H1 (cell line): ENCODE measurements at regions not wholly inside any gene's neighbourhood (a gene's known extent, or its start where the extent isn't known, plus 50 kb on each side); places are given as distances from the start of the nearest gene placed in this dataset.

ENCODE experiments used
- CTCF ChIA-PET: fragments of 300-600 bp; sonication (Branson Sonifier 250); formaldehyde crosslinking; loops from one replicate; lab custom pipeline; 2021; ENCODE audit not compliant: partially characterized antibody; lab: Charles Lee
- POLR2A ChIA-PET: fragments of 300-600 bp; sonication (Branson Sonifier 250); formaldehyde crosslinking; loops from one replicate; lab custom pipeline; 2021; ENCODE audit warnings: inconsistent platforms; ENCODE audit not compliant: partially characterized antibody; lab: Charles Lee
- DNase-seq, 2 experiments: peaks; one replicate each; pipeline versions ENCODE4 v3.0.0 to v3.0.0-alpha.2; 2010 to 2022; ENCODE audit warnings: low spot score in 2 of 2, low read depth in 1 of 2, mixed read lengths in 1 of 2
- FAIRE-seq: peaks from 2 replicates; lab custom pipeline; 2011; peaks lifted over from hg19 to GRCh38; lab: Jason Lieb, UNC
- H2AFZ ChIP-seq: 2 replicates; pipeline ENCODE4 v1.8.1; 2012; ENCODE audit warnings: low read length, inconsistent platforms
- H2AK5ac ChIP-seq: 2 replicates; pipeline ENCODE4 v1.6.1; 2013; ENCODE audit warnings: low read depth, low read length
- H2BK120ac ChIP-seq: replicated peaks from 2 replicates; pipeline ENCODE3; 2013; ENCODE audit warnings: low read depth, low read length, inconsistent platforms
- H2BK12ac ChIP-seq: 2 replicates; pipeline ENCODE4 v1.6.1; 2013; ENCODE audit warnings: low read depth, low read length
- H2BK15ac ChIP-seq: 2 replicates; pipeline ENCODE4 v1.6.1; 2013; ENCODE audit warnings: low read length
- H2BK20ac ChIP-seq: 2 replicates; pipeline ENCODE4 v1.6.1; 2013; ENCODE audit warnings: low read length
- H2BK5ac ChIP-seq: 2 replicates; pipeline ENCODE4 v1.6.1; 2013; ENCODE audit warnings: low read depth, low read length
- H3K14ac ChIP-seq: 2 replicates; pipeline ENCODE4 v1.6.1; 2013; ENCODE audit warnings: inconsistent platforms; ENCODE audit not compliant: insufficient read length
- H3K18ac ChIP-seq: 2 replicates; pipeline ENCODE4 v1.6.1; 2013; ENCODE audit warnings: low read length; ENCODE audit errors: extremely low read depth
- H3K23ac ChIP-seq: 2 replicates; pipeline ENCODE4 v1.6.1; 2013; ENCODE audit warnings: inconsistent platforms; ENCODE audit not compliant: insufficient read length
- H3K23me2 ChIP-seq: 2 replicates; pipeline ENCODE4 v1.6.1; 2013; ENCODE audit warnings: low read depth, low read length
- H3K27ac ChIP-seq: 2 replicates; pipeline ENCODE4 v1.6.1; 2011; ENCODE audit warnings: low read depth, low read length, inconsistent platforms
- H3K27me3 ChIP-seq, 4 experiments: replicated peaks in 1 of 4; 1 replicate in 1 of 4; 2 replicates in 3 of 4; pipeline versions ENCODE4 v1.6.1 to v1.8.1; 2011 to 2013; ENCODE audit warnings: low read length in 3 of 4, mild to moderate bottlenecking in 3 of 4, inconsistent platforms in 2 of 4, mixed read lengths in 2 of 4, moderate library complexity in 1 of 4; ENCODE audit not compliant: control insufficient read depth in 3 of 4, insufficient read depth in 3 of 4; ENCODE audit errors: extremely low read depth in 1 of 4
- H3K36me3 ChIP-seq, 4 experiments: 2 replicates each; pipeline versions ENCODE4 v1.6.1 to v1.8.1; 2011 to 2013; ENCODE audit warnings: mild to moderate bottlenecking in 4 of 4, low read length in 3 of 4, moderate library complexity in 2 of 4, control low read depth in 1 of 4, inconsistent platforms in 1 of 4; ENCODE audit not compliant: insufficient read depth in 4 of 4, control insufficient read depth in 2 of 4
- H3K4ac ChIP-seq: replicated peaks from 2 replicates; pipeline ENCODE3; 2013; ENCODE audit warnings: low read length, low read depth, mixed read lengths, inconsistent platforms; ENCODE audit not compliant: insufficient read length
- H3K4me1 ChIP-seq, 4 experiments: replicated peaks in 1 of 4; 1 replicate in 1 of 4; 2 replicates in 3 of 4; pipeline versions ENCODE4 v1.6.1 to v1.8.1; 2011 to 2013; ENCODE audit warnings: low read length in 3 of 4, inconsistent platforms in 2 of 4, mixed read lengths in 1 of 4; ENCODE audit not compliant: insufficient read depth in 4 of 4, control insufficient read depth in 3 of 4
- H3K4me2 ChIP-seq, 2 experiments: 2 replicates each; pipeline versions ENCODE4 v1.6.1 to v1.8.1; 2011 to 2013; ENCODE audit warnings: low read depth in 2 of 2, low read length in 2 of 2, control low read depth in 1 of 2, inconsistent platforms in 1 of 2, mild to moderate bottlenecking in 1 of 2; ENCODE audit not compliant: insufficient read depth in 1 of 2
- H3K4me3 ChIP-seq, 4 experiments: fragments of 200-600, 300-600 bp in 1 of 4; sonication (generic), shearing (Covaris generic), sonication (Bioruptor Twin) in 1 of 4; 2 replicates each; pipeline versions ENCODE4 v1.5.1 to v1.8.1; 2011 to 2016; ENCODE audit warnings: low read length in 4 of 4, low read depth in 3 of 4, control low read depth in 2 of 4, inconsistent platforms in 2 of 4, mild to moderate bottlenecking in 2 of 4, mixed read lengths in 1 of 4, moderate library complexity in 1 of 4; ENCODE audit not compliant: insufficient read depth in 2 of 4; ENCODE audit errors: extremely low read depth in 1 of 4
- H3K56ac ChIP-seq: replicated peaks from 2 replicates; pipeline ENCODE3; 2013; ENCODE audit warnings: low read depth, mild to moderate bottlenecking, mixed read lengths, low read length, inconsistent platforms; ENCODE audit not compliant: insufficient read length
- H3K79me1 ChIP-seq: 2 replicates; pipeline ENCODE4 v1.6.1; 2013; ENCODE audit warnings: low read depth, low read length, control low read depth
- H3K79me2 ChIP-seq, 2 experiments: 2 replicates each; pipeline versions ENCODE4 v1.6.1 to v1.8.1; 2012 to 2013; ENCODE audit warnings: low read length in 2 of 2, mild to moderate bottlenecking in 2 of 2, inconsistent platforms in 1 of 2; ENCODE audit not compliant: insufficient read depth in 2 of 2, control insufficient read depth in 1 of 2
- H3K9ac ChIP-seq, 4 experiments: replicated peaks in 1 of 4; 1 replicate in 1 of 4; 2 replicates in 3 of 4; pipeline versions ENCODE4 v1.6.1 to v1.8.1; 2011 to 2013; ENCODE audit warnings: low read depth in 3 of 4, low read length in 3 of 4, control low read depth in 2 of 4, mild to moderate bottlenecking in 2 of 4, moderate library complexity in 2 of 4, inconsistent platforms in 1 of 4; ENCODE audit errors: extremely low read depth in 1 of 4
- H3K9me3 ChIP-seq, 2 experiments: 2 replicates each; pipeline versions ENCODE4 v1.6.1 to v1.8.1; 2012 to 2013; ENCODE audit warnings: mild to moderate bottlenecking in 2 of 2, moderate library complexity in 2 of 2, control low read depth in 1 of 2, inconsistent platforms in 1 of 2, low read depth in 1 of 2, low read length in 1 of 2, mixed read lengths in 1 of 2; ENCODE audit not compliant: insufficient read depth in 2 of 2
- H4K20me1 ChIP-seq, 2 experiments: replicated peaks in 1 of 2; 2 replicates each; pipeline versions ENCODE3 to v1.8.1; 2011 to 2013; ENCODE audit warnings: inconsistent platforms in 2 of 2, low read length in 2 of 2, mild to moderate bottlenecking in 1 of 2; ENCODE audit not compliant: insufficient read depth in 2 of 2, control insufficient read depth in 1 of 2
- H4K5ac ChIP-seq: 2 replicates; pipeline ENCODE4 v1.6.1; 2013; ENCODE audit warnings: low read length, low read depth, mixed read lengths, inconsistent platforms; ENCODE audit not compliant: insufficient read length
- H4K8ac ChIP-seq: 2 replicates; pipeline ENCODE4 v1.8.0; 2013; ENCODE audit warnings: mild to moderate bottlenecking, moderate library complexity, low read length, inconsistent platforms; ENCODE audit not compliant: insufficient read depth; ENCODE audit errors: extremely low read depth
- H4K91ac ChIP-seq: replicated peaks from 2 replicates; pipeline ENCODE3; 2013; ENCODE audit warnings: low read length, mixed read lengths, inconsistent platforms; ENCODE audit not compliant: insufficient read length
- HDAC6 ChIP-seq: IDR thresholded peaks from one replicate; pipeline ENCODE4 v1.7.1; 2012; ENCODE audit warnings: low read depth, mild to moderate bottlenecking, inconsistent platforms, low read length, moderate library complexity
- RAD21 ChIP-seq, 2 experiments: IDR thresholded peaks in 1 of 2; conservative IDR thresholded peaks in 1 of 2; 2 replicates each; pipeline ENCODE4 v1.6.1; 2011; ENCODE audit warnings: low read depth in 2 of 2, low read length in 2 of 2, improper control_type of control experiment in 1 of 2, inconsistent platforms in 1 of 2, mild to moderate bottlenecking in 1 of 2, moderate library complexity in 1 of 2
- SP1 ChIP-seq: IDR thresholded peaks from 2 replicates; pipeline ENCODE4 v1.6.1; 2011; ENCODE audit warnings: low read depth, low read length
- WGBS, 2 experiments: shearing (Covaris generic) in 1 of 2; methylation state at CpG; one replicate each; pipeline versions ENCODE4 v1.1.6 to v1.1.7; 2013 to 2015; ENCODE audit warnings: low lambda C conversion rate in 2 of 2, mixed read lengths in 2 of 2, inconsistent platforms in 1 of 2, low coverage in 1 of 2, missing lambda C conversion rate in 1 of 2; ENCODE audit not compliant: insufficient replicate concordance in 2 of 2, insufficient coverage in 1 of 2, insufficient read length in 1 of 2; ENCODE audit errors: extremely low coverage in 1 of 2, missing lambda C conversion rate in 1 of 2; 5-methylcytosine and 5-hydroxymethylcytosine counted together

DNA sequence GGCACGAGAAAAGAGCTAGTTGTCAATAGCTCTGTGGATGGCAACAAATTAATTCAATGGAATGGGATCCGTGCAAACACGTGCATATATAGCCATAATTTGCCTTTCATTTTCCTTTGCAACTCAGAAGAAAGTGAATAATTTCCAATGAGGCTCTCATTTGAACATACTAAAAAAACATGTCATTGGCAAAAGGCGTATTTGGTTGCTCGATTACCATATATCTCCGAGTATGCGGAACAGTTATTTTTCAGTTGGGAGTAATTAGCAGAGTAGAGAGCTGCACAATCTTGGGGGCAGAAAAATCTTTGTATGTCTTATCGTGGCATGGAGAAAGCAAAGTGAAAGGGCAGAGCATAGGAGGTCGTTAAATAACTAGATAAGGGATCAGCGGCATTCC is 257.4 kb downstream of the SV2B start:
- WGBS, 2 experiments = 92% methylated on average over 10 of the region's 10 CpGs; no CpG with 5 or more reads in 1 of the 2 experiments
- no peaks in the 10 kb centered on the region for H3K79me2 ChIP-seq
- no peak overlapping the region for H3K56ac ChIP-seq
- H2AFZ ChIP-seq = no peak overlapping the region
- CTCF ChIA-PET = interaction anchor here (0.6 kb wide), 1 partner anchor 911 kb away, joined by 3 read pairs; no protein-coding TSS in a partner anchor
- H3K9me3 ChIP-seq = no peaks in the 10 kb centered on the region
- no peaks in the 10 kb centered on the region for H3K4me1 ChIP-seq
- FAIRE-seq = no peak
- H2BK120ac ChIP-seq = no peak overlapping the region
- H3K27me3 ChIP-seq = no peaks in the 10 kb centered on the region
- no peaks in the 10 kb centered on the region for H4K20me1 ChIP-seq
- H3K23me2 ChIP-seq = no peaks in the 10 kb centered on the region
- no peak overlapping the region for H2AK5ac ChIP-seq
- no peak overlapping the region for H2BK20ac ChIP-seq
- no peak overlapping the region for H3K4me2 ChIP-seq
- no peak for DNase-seq
- H3K36me3 ChIP-seq = no peaks in the 10 kb centered on the region
- no peak overlapping the region for H4K5ac ChIP-seq
- H3K14ac ChIP-seq = no peak overlapping the region
- H3K4me3 ChIP-seq = no peak overlapping the region
- H4K8ac ChIP-seq = no peak overlapping the region
- H2BK12ac ChIP-seq = no peak overlapping the region
- POLR2A ChIA-PET = no interaction called here
- no peak overlapping the region for H3K9ac ChIP-seq
- H3K27ac ChIP-seq = no peak overlapping the region
- no peak overlapping the region for H2BK5ac ChIP-seq
- no peak overlapping the region for H2BK15ac ChIP-seq
- no peak overlapping the region for H4K91ac ChIP-seq
- H3K23ac ChIP-seq = no peak overlapping the region
- no peaks in the 10 kb centered on the region for H3K79me1 ChIP-seq
- H3K18ac ChIP-seq = no peak overlapping the region
- TF ChIP-seq SP1 (no peak), HDAC6 (no peak), RAD21 (IDR thresholded peaks at IDR 0.05 in 1 of 2, conservative IDR thresholded peaks at IDR 0.05 in 1 of 2; ENCODE audit: low read depth in 2 of 2, low read length in 2 of 2) (no peak)
- H3K4ac ChIP-seq = no peak overlapping the region
